ENCODE measurements at regions not wholly inside any gene's neighbourhood (a gene's known extent, or its start where the extent isn't known, plus 50 kb on each side); places are given as distances from the start of the nearest gene placed in this dataset.

DNA sequence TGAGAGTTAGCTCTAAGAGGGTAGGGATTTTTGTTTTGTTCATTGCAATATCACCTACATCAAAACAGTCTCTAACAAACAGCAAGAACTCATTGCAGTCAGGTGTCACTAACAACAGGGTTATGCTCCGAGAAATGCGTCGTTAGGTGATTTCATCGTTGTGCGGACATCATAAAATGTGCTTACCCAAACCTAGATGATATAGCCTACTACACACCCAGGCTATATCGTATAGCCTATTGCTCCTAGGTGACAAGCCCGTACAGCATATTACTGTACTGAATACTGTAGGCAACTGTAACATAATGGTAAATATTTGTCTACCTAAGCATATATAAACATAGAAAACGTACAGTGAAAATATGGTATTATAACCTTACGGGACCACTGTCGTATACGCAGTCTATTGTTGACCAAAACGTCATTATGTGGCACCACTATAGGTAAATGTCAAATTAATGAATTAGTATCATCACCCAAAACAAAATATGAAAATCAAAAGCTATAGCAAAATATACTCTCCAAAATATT lies 49.9 kb upstream of the TAB2 start:
- Histone ChIP-seq H3K27me3 (ENCODE audit: low read depth, low read length) (no peaks in the 10 kb centered on the region), H3K79me2 (ENCODE audit: low read length) (no peaks in the 10 kb centered on the region), H3K36me3 (replicated peaks; ENCODE audit: low read depth, low read length) (peaks cover 6% of the 10 kb centered on the region), H3K9ac (ENCODE audit: low read length) (peak overlapping the region; percentile 96; the same call in 1 of the 2 replicates), H4K20me1 (ENCODE audit: insufficient read depth, low read length) (no peaks in the 10 kb centered on the region), H3K27ac (ENCODE audit: low read length) (peak overlapping the region; percentile 99), H3K9me3 (ENCODE audit: insufficient read depth, low read length) (0 out of 2 replicates have a peak, but pooled peaks cover 4% of the 10 kb centered on the region), H3K4me2 (ENCODE audit: low read length) (peak overlapping the region; percentile 94), H3K4me3 (ENCODE audit: low read length) (peak overlapping the region; percentile 70; the same call in 1 of the 2 replicates), H2AFZ (ENCODE audit: low read depth, low read length) (no peak overlapping the region), H3K4me1 (ENCODE audit: low read length) (peaks cover 61% of the 10 kb centered on the region)
- TF ChIP-seq EZH2phosphoT487 (IDR thresholded peaks at IDR 0.05; ENCODE audit: low read depth) (no peak), CTCF (IDR thresholded peaks at IDR 0.05; ENCODE audit: low read depth, low read length) (no peak)
